ENCODE measurements at regions not wholly inside any gene's neighbourhood (a gene's known extent, or its start where the extent isn't known, plus 50 kb on each side); places are given as distances from the start of the nearest gene placed in this dataset.
"Not testable (repeated sequence)": the region's sequence is repeated elsewhere in the genome, so short reads cannot be mapped to it uniquely, and the experiment has no call there.

GRCh38 chr10:128191847-128192246 lies 65.6 kb upstream of the MKI67 start:
- no peak overlapping the region for H3K4me3 ChIP-seq (replicated peaks; ENCODE audit: low read depth, low read length)
- no peak for TF ChIP-seq CTCF (IDR thresholded peaks at IDR 0.05; ENCODE audit: low read depth, low read length, missing control alignments)
- no peak for DNase-seq (ENCODE audit: extremely low read depth, low read depth)

- not testable (repeated sequence) for DNase-seq (ENCODE audit: extremely low read depth, low read depth); H3K4me3 ChIP-seq (replicated peaks; ENCODE audit: low read depth, low read length)
Observed at GRCh38 chr10:128201826-128202225, 75.6 kb upstream of the MKI67 start.

DNA sequence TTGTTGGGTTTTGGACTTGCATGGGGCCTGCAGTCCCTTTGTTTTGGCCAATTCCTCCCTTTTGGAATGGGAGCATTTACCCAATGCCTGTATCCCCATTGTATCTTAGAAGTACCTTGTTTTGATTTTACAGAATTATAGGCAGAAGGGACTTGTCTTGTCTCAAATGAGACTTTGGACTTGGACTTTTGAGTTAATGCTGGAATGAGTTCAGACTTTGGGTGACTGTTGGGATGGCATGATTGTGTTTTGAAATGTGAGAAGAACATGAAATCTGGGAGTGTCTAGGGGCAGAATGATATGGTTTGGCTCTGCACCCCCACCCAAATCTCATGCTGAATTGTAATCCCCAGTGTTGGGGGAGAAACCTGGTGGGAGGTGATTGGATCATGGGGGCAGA lies 76.8 kb upstream of the MKI67 start:
- TF ChIP-seq CTCF (IDR thresholded peaks at IDR 0.05; ENCODE audit: low read depth, low read length, missing control alignments), result no peak
- no peak overlapping the region for H3K4me3 ChIP-seq (replicated peaks; ENCODE audit: low read depth, low read length)
- no peak for DNase-seq (ENCODE audit: extremely low read depth, low read depth)

DNA sequence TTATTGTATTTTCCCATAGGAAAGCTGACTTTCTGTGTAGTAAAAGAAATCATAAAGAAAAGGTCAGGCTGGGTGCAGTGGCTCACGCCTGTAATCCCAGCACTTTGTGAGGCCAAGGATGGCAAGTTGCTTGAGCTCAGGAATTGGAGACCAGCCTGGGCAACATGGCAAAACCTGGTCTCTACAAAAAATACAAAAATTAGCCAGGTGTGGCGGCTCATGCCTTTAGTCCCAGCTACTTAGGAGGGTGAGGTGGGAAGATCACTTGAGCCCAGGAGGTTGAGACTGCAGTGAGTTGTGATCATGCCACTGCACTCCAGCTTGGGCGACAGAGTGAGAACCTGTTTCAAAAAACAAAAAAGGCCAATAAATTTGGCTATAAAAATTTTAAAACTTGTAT lies 79.4 kb upstream of the MKI67 start:
- DNase-seq (ENCODE audit: extremely low read depth, low read depth); H3K4me3 ChIP-seq (replicated peaks; ENCODE audit: low read depth, low read length): not testable (repeated sequence)

DNA sequence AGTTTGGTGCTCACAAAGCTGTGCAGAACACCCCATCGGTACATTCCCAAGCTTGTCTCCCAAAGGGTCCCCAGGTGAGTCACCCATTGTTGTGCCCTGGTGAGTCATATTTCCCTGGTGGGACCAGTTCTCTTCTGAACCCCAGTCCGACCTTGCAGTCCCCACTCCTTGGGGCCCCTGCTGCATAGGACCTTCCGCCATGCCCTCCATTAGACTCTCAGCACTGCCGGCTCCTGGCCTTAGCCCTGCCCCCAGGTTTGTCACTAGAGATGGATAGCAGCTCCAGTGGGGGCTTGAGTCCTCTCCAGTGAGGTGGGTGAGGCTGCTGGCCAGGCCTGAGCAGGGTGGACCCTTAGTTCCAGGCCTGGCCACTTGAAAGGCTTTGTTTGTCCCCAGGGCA lies 80.5 kb upstream of the MKI67 start:
- DNase-seq (ENCODE audit: extremely low read depth, low read depth), result no peak
- no peak for TF ChIP-seq CTCF (IDR thresholded peaks at IDR 0.05; ENCODE audit: low read depth, low read length, missing control alignments)
- no peak overlapping the region for H3K4me3 ChIP-seq (replicated peaks; ENCODE audit: low read depth, low read length)

DNA sequence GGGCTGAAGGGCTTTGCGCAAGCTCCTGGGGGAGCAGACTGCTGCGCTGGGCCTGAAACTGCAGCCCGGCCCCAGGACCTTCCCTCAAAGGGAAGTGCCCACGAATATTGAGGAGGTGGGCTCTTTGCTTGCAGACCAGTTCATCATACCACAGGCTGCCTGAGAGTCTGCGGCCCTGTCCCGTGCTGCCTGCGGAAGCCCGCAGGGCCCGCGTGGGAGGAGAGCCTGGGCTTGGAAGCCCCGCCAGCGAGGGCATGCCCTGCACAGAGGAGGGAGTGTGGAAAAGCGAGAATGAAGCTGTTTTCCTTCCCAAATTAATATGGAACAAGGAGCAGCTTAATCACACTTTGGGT lies 83.6 kb upstream of the MKI67 start:
- no peak for TF ChIP-seq CTCF (IDR thresholded peaks at IDR 0.05; ENCODE audit: low read depth, low read length, missing control alignments)
- H3K4me3 ChIP-seq (replicated peaks; ENCODE audit: low read depth, low read length), result no peak overlapping the region

DNA sequence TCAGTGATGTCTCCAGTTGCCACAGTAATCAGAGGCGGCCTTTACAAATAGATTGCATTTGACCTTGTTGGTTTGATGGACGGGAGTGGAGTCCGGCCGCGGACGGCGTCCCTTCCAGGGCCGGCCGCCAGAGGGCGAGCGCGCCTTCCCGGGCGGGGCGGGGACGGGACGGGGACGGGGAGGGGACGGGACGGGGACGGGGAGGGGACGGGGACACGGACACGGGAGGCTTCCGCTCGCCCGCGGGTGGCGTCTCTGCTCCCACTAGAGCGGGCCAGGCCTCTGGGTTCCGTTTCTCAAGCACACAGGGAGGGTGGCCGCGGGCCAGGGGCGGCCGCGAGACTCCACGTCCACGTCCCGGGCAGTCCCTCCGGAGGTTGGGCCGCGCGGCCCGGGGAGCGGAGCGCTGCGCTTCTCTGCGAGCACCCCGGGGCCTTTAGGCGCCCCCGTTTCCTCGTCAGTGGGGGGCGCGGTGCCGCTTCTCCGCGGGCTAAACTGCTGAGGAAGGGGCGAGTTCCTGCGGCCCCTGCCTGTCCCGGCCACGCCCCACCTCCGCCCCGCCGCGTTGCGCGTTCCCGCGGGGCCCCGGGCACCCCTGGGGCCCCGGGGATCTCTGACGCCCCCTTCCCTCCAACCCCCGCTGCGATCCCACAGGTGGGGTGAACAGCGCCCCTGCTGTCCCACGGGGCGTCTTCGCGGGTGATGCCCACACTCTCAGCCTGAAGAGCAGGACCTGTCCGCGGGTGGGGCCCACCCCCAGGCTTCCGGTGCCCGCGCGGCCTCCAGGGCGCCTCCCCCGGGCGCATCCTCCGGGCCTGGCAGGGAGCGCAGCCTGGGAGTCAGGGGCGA lies 84.2 kb upstream of the MKI67 start:
- peak; percentile 66 for TF ChIP-seq CTCF (IDR thresholded peaks at IDR 0.05; ENCODE audit: low read depth, low read length, missing control alignments)
- DNase-seq (ENCODE audit: extremely low read depth, low read depth), result no peak
- peak overlapping the region; percentile 23; the same call in 1 of the 2 replicates for H3K4me3 ChIP-seq (replicated peaks; ENCODE audit: low read depth, low read length)

More for the DNA sequence above, 83.6 kb upstream of the MKI67 start:
- DNase-seq (ENCODE audit: extremely low read depth, low read depth), result no peak

- peak; percentile 4 for TF ChIP-seq CTCF (IDR thresholded peaks at IDR 0.05; ENCODE audit: low read depth, low read length, missing control alignments)
- DNase-seq (ENCODE audit: extremely low read depth, low read depth), result no peak
- no peak overlapping the region for H3K4me3 ChIP-seq (replicated peaks; ENCODE audit: low read depth, low read length)
Observed at GRCh38 chr10:128211064-128211504, 84.9 kb upstream of the MKI67 start.

Data from HFF-Myc (cell line).